22Rv1 (cell line): ENCODE measurements at regions not wholly inside any gene's neighbourhood (a gene's known extent, or its start where the extent isn't known, plus 50 kb on each side); places are given as distances from the start of the nearest gene placed in this dataset.

Source experiments
- H3K27ac ChIP-seq: fragments of 450-650 bp; 2 replicates; pipeline ENCODE4 v1.5.1; 2017
- ZFX ChIP-seq: fragments of 450-650 bp; IDR thresholded peaks from 2 replicates; pipeline ENCODE4 v1.6.1; 2017; ENCODE audit warnings: antibody characterized with exemption, borderline replicate concordance
- TF ChIP-seq, protein P1 (sequence below): fragments of 450-650 bp; IDR thresholded peaks from 2 replicates; pipeline ENCODE4 v1.5.1; 2017; ENCODE audit warnings: mild to moderate bottlenecking

- no peak for TF ChIP-seq ZFX
- TF ChIP-seq, protein P1, sequence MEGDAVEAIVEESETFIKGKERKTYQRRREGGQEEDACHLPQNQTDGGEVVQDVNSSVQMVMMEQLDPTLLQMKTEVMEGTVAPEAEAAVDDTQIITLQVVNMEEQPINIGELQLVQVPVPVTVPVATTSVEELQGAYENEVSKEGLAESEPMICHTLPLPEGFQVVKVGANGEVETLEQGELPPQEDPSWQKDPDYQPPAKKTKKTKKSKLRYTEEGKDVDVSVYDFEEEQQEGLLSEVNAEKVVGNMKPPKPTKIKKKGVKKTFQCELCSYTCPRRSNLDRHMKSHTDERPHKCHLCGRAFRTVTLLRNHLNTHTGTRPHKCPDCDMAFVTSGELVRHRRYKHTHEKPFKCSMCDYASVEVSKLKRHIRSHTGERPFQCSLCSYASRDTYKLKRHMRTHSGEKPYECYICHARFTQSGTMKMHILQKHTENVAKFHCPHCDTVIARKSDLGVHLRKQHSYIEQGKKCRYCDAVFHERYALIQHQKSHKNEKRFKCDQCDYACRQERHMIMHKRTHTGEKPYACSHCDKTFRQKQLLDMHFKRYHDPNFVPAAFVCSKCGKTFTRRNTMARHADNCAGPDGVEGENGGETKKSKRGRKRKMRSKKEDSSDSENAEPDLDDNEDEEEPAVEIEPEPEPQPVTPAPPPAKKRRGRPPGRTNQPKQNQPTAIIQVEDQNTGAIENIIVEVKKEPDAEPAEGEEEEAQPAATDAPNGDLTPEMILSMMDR = no peak
- H3K27ac ChIP-seq = peak overlapping the region; percentile 89
Measured at GRCh38 chr1:94325377-94326302, 88.3 kb upstream of the ARHGAP29 start.

DNA sequence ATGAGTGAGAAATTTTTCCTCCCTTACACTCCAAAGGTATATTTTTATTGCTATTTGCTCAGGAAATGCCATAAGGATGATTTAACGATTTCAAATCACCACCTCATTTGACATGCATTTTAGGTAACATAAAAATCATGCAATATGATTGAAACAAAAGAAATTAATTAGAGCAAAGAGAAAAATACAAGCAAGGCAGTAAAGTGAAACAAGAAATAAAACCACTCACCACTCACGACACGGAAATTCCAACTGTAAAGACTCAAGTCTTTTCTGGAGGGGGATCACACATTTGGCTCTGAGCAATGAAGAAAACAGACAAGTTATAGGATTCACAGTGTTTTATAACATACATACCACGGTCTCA lies 86.8 kb upstream of the ARHGAP29 start:
- no peak for TF ChIP-seq ZFX
- TF ChIP-seq, protein P1 = no peak
- H3K27ac ChIP-seq = peak overlapping the region; percentile 89

DNA sequence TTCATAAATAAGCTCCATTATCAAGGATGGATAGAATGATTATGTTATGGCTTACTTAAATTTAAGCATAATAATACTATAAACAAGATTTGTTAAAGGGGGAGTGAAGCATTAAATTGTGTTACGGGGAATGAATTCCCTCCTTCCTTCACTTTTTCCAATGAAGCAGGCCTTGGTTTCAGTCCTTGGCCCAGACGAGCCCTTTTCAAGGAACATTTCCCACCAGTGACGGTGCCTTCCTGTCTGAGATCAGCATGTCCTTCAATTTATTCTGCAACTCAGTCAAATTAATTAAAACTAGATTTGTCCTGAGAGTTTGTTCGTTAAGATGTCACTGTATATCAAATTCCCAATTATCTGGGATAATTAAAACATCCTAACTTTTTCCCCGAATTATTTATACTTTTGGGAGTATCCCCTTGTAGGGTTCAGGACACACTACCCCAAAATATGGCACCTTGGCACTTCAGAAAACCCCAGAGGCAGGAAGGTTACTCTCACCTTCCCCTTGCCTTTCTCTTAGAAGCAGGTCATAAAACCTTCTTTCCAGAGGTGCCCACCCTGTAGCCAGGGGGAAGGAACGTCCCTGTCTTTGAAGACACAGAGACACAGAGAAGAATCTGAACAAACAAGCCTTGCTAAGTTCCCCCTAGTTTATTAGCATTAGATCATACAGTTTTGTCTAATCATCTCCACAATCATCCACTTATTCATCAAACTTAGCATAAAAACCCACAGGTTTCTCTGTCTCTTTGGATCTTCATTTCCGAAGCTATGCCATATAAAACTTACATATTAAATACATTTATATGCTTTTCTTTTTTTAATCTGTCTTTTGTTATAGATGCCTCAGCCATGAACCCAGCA lies 86.2 kb upstream of the ARHGAP29 start:
- peak overlapping the region; percentile 89 for H3K27ac ChIP-seq
- TF ChIP-seq, protein P1 = no peak
- TF ChIP-seq ZFX = no peak

GRCh38 chr1:94322696-94323095 lies 85.3 kb upstream of the ARHGAP29 start:
- TF ChIP-seq ZFX = no peak
- TF ChIP-seq, protein P1 = no peak
- H3K27ac ChIP-seq = peak overlapping the region; percentile 89

GRCh38 chr1:94321662-94322061 lies 84.3 kb upstream of the ARHGAP29 start:
- TF ChIP-seq, protein P1 = no peak
- TF ChIP-seq ZFX = no peak
- H3K27ac ChIP-seq = peak overlapping the region; percentile 89

DNA sequence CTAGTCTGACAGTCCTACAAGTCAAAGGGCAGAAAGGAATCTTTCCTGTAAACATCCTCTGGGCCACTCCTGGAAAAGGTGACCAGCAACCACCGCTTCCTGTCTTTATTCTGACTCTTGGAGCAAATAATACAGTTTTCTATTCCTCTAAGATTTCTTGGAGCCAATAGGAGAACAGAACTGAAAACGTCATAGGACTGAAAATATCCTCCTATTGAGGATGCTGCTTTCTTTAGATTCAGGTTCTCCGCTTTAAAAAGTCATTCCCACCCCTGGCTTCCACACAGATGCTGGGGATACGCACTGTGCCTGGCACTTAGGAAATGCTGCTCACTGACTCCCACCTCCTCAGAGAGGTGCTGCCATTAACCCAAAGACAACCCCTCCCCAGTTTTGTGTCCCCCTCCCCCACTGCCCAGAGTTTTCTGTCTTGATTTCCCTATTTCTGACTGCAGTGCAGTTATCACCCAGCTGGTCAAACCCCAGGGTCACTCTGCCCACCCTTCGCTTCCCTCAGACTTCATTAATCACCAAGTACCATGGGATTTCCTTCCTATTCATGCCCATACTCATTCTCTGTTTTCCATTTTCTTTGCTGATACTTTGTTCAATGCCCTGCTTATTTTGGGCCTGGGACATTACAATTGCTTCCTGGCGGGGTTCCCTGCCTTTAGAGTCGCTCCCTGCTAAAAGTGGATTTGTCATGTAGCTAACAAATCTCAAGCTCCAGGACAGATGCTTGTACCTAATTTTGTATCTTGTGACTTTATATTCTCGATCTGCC lies 82.1 kb upstream of the ARHGAP29 start:
- TF ChIP-seq, protein P1 = no peak
- no peak for TF ChIP-seq ZFX
- peak overlapping the region; percentile 22; the same call in 1 of the 2 replicates for H3K27ac ChIP-seq
